ENCODE measurements at regions not wholly inside any gene's neighbourhood (a gene's known extent, or its start where the extent isn't known, plus 50 kb on each side); places are given as distances from the start of the nearest gene placed in this dataset.

DNA sequence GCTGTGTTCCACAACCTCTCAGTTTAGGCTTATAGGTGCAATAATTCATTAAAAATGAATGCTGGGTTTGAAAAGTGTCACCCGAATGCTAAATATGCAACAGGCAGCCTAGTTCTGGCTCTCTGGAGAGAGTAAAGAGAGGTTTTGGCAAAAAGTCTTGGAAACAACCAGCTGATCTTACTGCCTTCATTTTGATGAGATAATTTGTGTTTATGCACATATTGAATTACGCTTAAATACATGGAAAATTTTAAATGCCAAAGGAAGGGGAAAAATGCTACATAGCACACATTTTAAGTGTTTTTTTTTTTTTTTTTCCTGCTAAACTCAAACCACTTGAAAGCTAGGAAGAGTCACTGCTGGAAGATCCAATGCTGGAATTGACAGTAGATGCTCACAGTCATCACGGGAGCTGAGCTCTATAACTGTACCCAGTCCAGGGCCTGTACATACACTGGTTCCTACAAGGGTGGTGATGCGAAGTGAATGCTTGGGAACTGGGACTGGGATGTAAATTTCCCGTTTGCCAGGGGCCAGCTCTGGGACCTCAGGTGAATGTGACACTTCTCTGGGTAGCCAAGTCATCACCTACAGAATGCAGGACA, 151.5 kb downstream of the PFKFB3 start:
- TF ChIP-seq, protein P1, sequence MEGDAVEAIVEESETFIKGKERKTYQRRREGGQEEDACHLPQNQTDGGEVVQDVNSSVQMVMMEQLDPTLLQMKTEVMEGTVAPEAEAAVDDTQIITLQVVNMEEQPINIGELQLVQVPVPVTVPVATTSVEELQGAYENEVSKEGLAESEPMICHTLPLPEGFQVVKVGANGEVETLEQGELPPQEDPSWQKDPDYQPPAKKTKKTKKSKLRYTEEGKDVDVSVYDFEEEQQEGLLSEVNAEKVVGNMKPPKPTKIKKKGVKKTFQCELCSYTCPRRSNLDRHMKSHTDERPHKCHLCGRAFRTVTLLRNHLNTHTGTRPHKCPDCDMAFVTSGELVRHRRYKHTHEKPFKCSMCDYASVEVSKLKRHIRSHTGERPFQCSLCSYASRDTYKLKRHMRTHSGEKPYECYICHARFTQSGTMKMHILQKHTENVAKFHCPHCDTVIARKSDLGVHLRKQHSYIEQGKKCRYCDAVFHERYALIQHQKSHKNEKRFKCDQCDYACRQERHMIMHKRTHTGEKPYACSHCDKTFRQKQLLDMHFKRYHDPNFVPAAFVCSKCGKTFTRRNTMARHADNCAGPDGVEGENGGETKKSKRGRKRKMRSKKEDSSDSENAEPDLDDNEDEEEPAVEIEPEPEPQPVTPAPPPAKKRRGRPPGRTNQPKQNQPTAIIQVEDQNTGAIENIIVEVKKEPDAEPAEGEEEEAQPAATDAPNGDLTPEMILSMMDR (conservative IDR thresholded peaks at IDR 0.05), result no peak
- TF ChIP-seq EZH2 (IDR thresholded peaks at IDR 0.05; ENCODE audit: low read depth), result no peak
- no peaks in the 10 kb centered on the region for H3K36me3 ChIP-seq (ENCODE audit: low read depth)
- H3K27ac ChIP-seq, result no peak overlapping the region
- H3K9me2 ChIP-seq (ENCODE audit: insufficient read depth), result no peaks in the 10 kb centered on the region
- H3K9me3 ChIP-seq (ENCODE audit: insufficient read depth, low read depth), result no peaks in the 10 kb centered on the region; the same call in 1 of the 2 replicates
- H3K79me2 ChIP-seq (ENCODE audit: low read depth), result no peaks in the 10 kb centered on the region
- no peak overlapping the region for H3K4me2 ChIP-seq
- H3F3A ChIP-seq (ENCODE audit: insufficient read depth, low read depth), result no peaks in the 10 kb centered on the region
- intact Hi-C loops (cut with micrococcal nuclease; ENCODE audit: unreplicated experiment), result no loop called here
- ChIA-PET POLR2A (ENCODE audit: unreplicated experiment) (no interaction called here), CTCF (no interaction called here)
- no peak overlapping the region for H2AFZ ChIP-seq
- H4K20me1 ChIP-seq (ENCODE audit: insufficient read depth), result no peaks in the 10 kb centered on the region
- no peak for DNase-seq
- no peaks in the 10 kb centered on the region for H3K4me1 ChIP-seq (replicated peaks; ENCODE audit: insufficient read depth)
- H3K4me3 ChIP-seq, result no peak overlapping the region
- no peaks in the 10 kb centered on the region for H3K27me3 ChIP-seq (ENCODE audit: insufficient read depth, low read depth)
- no TSS peak for BruUV-seq (replicated peaks)

DNA sequence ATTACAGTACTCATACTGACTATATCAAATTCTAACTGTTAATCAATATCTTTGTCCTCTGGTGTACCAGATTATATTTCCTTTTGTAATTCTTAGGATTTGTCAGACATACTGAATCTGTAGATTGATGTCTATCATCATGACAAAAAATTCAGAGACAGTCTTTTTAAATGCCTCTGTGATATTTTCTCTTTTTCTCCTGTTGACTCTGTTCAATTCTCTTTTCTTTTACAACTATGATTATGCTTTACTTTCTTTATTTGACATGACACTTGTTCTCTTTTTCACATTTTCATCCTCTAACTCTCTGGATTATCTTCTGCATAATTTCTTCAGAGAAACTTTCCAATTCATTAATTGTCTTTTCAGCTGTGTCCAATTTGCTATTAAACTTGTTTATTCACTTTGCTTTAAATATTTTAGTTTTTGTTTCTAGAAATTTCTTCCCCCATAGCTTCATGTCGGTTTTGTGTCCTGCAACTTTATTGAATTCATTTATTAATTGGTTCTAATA, 153.6 kb downstream of the PFKFB3 start:
- ChIA-PET CTCF (no interaction called here), POLR2A (ENCODE audit: unreplicated experiment) (no interaction called here)
- no peak overlapping the region for H3K27ac ChIP-seq
- H3K79me2 ChIP-seq (ENCODE audit: low read depth), result no peaks in the 10 kb centered on the region
- H3K9me2 ChIP-seq (ENCODE audit: insufficient read depth), result no peaks in the 10 kb centered on the region
- no TSS peak for BruUV-seq (replicated peaks)
- DNase-seq, result no peak
- no peak overlapping the region for H2AFZ ChIP-seq
- H3K36me3 ChIP-seq (ENCODE audit: low read depth), result no peaks in the 10 kb centered on the region
- intact Hi-C loops (cut with micrococcal nuclease; ENCODE audit: unreplicated experiment), result no loop called here
- no peaks in the 10 kb centered on the region for H3K27me3 ChIP-seq (ENCODE audit: insufficient read depth, low read depth)
- H3K4me3 ChIP-seq, result no peak overlapping the region
- no peaks in the 10 kb centered on the region for H4K20me1 ChIP-seq (ENCODE audit: insufficient read depth)
- no peak overlapping the region for H3K4me2 ChIP-seq
- H3F3A ChIP-seq (ENCODE audit: insufficient read depth, low read depth), result no peaks in the 10 kb centered on the region
- H3K9me3 ChIP-seq (ENCODE audit: insufficient read depth, low read depth), result no peaks in the 10 kb centered on the region; the same call in 1 of the 2 replicates
- H3K4me1 ChIP-seq (replicated peaks; ENCODE audit: insufficient read depth), result no peaks in the 10 kb centered on the region
- TF ChIP-seq, protein P1 (conservative IDR thresholded peaks at IDR 0.05), result no peak
- no peak for TF ChIP-seq EZH2 (IDR thresholded peaks at IDR 0.05; ENCODE audit: low read depth)

DNA sequence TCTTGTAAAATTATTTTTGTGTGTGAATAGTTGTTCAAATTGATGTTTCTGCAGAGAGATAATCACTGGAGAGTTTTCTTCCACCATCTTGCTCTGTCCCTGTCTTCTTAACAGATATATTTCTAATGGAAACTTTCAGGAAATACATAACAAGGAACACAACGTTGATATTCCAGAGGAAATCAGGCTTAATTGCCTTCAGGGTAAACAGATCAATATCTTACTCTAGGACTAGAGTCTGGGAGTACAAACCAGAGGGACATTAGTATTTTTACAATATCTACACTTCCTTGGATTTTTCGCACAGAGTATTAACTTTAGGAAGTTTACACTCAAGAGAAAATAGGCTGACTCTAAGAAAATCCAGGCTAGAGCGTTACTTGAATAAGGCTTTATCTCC, 159.1 kb downstream of the PFKFB3 start:
- Histone ChIP-seq H2AFZ (no peak overlapping the region), H3K4me2 (no peak overlapping the region), H3K36me3 (ENCODE audit: low read depth) (no peaks in the 10 kb centered on the region), H3K4me3 (no peak overlapping the region), H3K27ac (no peak overlapping the region), H4K20me1 (ENCODE audit: insufficient read depth) (no peaks in the 10 kb centered on the region), H3F3A (ENCODE audit: insufficient read depth, low read depth) (no peaks in the 10 kb centered on the region), H3K9me2 (ENCODE audit: insufficient read depth) (no peaks in the 10 kb centered on the region), H3K79me2 (ENCODE audit: low read depth) (no peaks in the 10 kb centered on the region), H3K4me1 (replicated peaks; ENCODE audit: insufficient read depth) (no peaks in the 10 kb centered on the region), H3K27me3 (ENCODE audit: insufficient read depth, low read depth) (no peaks in the 10 kb centered on the region), H3K9me3 (ENCODE audit: insufficient read depth, low read depth) (no peaks in the 10 kb centered on the region)
- BruUV-seq (replicated peaks), result no TSS peak
- TF ChIP-seq EZH2 (IDR thresholded peaks at IDR 0.05; ENCODE audit: low read depth), result no peak
- TF ChIP-seq, protein P1 (conservative IDR thresholded peaks at IDR 0.05), result no peak
- CTCF ChIA-PET, result no interaction called here
- DNase-seq, result no peak
- POLR2A ChIA-PET (ENCODE audit: unreplicated experiment), result no interaction called here
- intact Hi-C loops (cut with micrococcal nuclease; ENCODE audit: unreplicated experiment), result no loop called here

Data from PC-9 (cell line).